ENCODE measurements at regions not wholly inside any gene's neighbourhood (a gene's known extent, or its start where the extent isn't known, plus 50 kb on each side); places are given as distances from the start of the nearest gene placed in this dataset.

DNA sequence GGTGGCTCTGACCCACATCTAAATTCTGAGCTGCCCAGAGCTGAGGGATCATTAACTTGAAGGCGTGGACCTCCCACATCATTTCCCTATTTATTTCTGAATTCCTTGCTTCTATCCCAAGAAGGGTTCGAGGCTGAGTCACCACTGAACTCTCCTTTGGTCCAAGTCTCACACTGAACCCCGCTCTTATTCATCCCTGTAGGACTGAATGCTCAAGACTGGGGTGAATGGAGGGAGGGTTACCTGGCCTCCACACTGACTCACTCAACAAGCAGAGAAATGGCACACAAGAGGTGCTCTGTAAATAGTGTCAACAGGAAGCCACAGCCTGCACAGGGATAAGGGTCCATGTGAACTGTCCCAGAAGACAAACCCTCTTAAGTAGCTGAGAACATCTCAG is 79.1 kb upstream of the FSTL4 start:
- no peak overlapping the region for H3K4me3 ChIP-seq (replicated peaks; ENCODE audit: insufficient read depth, low read length)
- no peak overlapping the region for H3K27ac ChIP-seq (replicated peaks)
- TF ChIP-seq, protein P1, sequence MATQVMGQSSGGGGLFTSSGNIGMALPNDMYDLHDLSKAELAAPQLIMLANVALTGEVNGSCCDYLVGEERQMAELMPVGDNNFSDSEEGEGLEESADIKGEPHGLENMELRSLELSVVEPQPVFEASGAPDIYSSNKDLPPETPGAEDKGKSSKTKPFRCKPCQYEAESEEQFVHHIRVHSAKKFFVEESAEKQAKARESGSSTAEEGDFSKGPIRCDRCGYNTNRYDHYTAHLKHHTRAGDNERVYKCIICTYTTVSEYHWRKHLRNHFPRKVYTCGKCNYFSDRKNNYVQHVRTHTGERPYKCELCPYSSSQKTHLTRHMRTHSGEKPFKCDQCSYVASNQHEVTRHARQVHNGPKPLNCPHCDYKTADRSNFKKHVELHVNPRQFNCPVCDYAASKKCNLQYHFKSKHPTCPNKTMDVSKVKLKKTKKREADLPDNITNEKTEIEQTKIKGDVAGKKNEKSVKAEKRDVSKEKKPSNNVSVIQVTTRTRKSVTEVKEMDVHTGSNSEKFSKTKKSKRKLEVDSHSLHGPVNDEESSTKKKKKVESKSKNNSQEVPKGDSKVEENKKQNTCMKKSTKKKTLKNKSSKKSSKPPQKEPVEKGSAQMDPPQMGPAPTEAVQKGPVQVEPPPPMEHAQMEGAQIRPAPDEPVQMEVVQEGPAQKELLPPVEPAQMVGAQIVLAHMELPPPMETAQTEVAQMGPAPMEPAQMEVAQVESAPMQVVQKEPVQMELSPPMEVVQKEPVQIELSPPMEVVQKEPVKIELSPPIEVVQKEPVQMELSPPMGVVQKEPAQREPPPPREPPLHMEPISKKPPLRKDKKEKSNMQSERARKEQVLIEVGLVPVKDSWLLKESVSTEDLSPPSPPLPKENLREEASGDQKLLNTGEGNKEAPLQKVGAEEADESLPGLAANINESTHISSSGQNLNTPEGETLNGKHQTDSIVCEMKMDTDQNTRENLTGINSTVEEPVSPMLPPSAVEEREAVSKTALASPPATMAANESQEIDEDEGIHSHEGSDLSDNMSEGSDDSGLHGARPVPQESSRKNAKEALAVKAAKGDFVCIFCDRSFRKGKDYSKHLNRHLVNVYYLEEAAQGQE (IDR thresholded peaks at IDR 0.05; ENCODE audit: insufficient replicate concordance, low read depth) = no peak
- TF ChIP-seq, protein P2, sequence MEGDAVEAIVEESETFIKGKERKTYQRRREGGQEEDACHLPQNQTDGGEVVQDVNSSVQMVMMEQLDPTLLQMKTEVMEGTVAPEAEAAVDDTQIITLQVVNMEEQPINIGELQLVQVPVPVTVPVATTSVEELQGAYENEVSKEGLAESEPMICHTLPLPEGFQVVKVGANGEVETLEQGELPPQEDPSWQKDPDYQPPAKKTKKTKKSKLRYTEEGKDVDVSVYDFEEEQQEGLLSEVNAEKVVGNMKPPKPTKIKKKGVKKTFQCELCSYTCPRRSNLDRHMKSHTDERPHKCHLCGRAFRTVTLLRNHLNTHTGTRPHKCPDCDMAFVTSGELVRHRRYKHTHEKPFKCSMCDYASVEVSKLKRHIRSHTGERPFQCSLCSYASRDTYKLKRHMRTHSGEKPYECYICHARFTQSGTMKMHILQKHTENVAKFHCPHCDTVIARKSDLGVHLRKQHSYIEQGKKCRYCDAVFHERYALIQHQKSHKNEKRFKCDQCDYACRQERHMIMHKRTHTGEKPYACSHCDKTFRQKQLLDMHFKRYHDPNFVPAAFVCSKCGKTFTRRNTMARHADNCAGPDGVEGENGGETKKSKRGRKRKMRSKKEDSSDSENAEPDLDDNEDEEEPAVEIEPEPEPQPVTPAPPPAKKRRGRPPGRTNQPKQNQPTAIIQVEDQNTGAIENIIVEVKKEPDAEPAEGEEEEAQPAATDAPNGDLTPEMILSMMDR (IDR thresholded peaks at IDR 0.05; ENCODE audit: insufficient read depth, low read length) = no peak
- no peak for TF ChIP-seq GABPA (IDR thresholded peaks at IDR 0.05; ENCODE audit: low read depth)
- TF ChIP-seq POLR2AphosphoS5 (IDR thresholded peaks at IDR 0.05; ENCODE audit: low read depth) = no peak
- no peak for TF ChIP-seq SPI1 (IDR thresholded peaks at IDR 0.05; ENCODE audit: borderline replicate concordance, low read depth)
- DNase-seq (ENCODE audit: low read depth in 1 of 2, low spot score in 1 of 2) = no peak
- no peaks in the 10 kb centered on the region for H3K27me3 ChIP-seq (ENCODE audit: insufficient read depth, poor library complexity, severe bottlenecking)

DNA sequence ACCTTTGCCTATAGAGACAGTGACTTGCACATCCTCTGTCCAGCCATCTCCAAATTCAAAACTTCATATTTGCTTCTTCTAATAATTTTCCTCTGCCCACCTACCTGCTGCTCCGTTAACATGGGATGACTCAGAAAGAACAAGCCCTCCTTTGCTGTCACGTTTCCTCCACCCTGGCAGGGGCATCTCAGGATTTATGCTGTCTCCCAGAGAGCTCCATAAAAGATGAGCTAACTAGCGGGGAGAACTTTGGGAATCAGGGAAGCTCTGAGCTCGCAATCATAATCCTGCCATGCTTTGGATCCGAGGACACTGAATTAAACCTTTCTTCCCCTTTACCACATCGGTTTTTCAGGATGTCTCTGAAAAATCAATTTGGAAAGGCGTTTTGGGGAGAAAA is 78.4 kb upstream of the FSTL4 start:
- H3K4me3 ChIP-seq (replicated peaks; ENCODE audit: insufficient read depth, low read length) = no peak overlapping the region
- H3K27me3 ChIP-seq (ENCODE audit: insufficient read depth, poor library complexity, severe bottlenecking) = no peaks in the 10 kb centered on the region
- no peak overlapping the region for H3K27ac ChIP-seq (replicated peaks)
- no peak for DNase-seq (ENCODE audit: low read depth in 1 of 2, low spot score in 1 of 2)
- TF ChIP-seq, protein P2 (IDR thresholded peaks at IDR 0.05; ENCODE audit: insufficient read depth, low read length) = no peak
- TF ChIP-seq, protein P1 (IDR thresholded peaks at IDR 0.05; ENCODE audit: insufficient replicate concordance, low read depth) = no peak
- TF ChIP-seq GABPA (IDR thresholded peaks at IDR 0.05; ENCODE audit: low read depth) = no peak
- no peak for TF ChIP-seq SPI1 (IDR thresholded peaks at IDR 0.05; ENCODE audit: borderline replicate concordance, low read depth)
- TF ChIP-seq POLR2AphosphoS5 (IDR thresholded peaks at IDR 0.05; ENCODE audit: low read depth) = no peak

DNA sequence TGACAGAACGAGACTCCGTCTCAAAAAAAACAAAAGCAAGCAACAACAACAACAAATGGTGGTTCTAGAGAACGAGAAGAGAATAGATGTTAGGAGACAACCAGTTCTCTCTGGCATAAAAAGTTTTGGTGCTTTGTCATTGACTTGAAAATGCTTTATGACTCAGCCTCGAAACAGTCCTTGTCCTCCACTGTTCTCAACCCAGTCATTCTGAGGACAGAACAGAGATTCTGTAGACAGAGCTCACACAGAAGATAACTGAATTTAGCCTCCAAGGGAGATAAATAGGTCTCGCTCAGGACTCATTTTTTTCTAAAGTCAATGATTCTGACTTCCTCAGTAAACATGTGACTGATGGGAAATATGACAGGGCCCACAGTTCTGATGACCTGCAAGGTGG is 76.0 kb upstream of the FSTL4 start:
- no peaks in the 10 kb centered on the region for H3K27me3 ChIP-seq (ENCODE audit: insufficient read depth, poor library complexity, severe bottlenecking)
- no peak overlapping the region for H3K27ac ChIP-seq (replicated peaks)
- no peak overlapping the region for H3K4me3 ChIP-seq (replicated peaks; ENCODE audit: insufficient read depth, low read length)
- DNase-seq (ENCODE audit: low read depth in 1 of 2, low spot score in 1 of 2) = no peak
- TF ChIP-seq, protein P2 (IDR thresholded peaks at IDR 0.05; ENCODE audit: insufficient read depth, low read length) = no peak
- TF ChIP-seq SPI1 (IDR thresholded peaks at IDR 0.05; ENCODE audit: borderline replicate concordance, low read depth) (no peak), POLR2AphosphoS5 (IDR thresholded peaks at IDR 0.05; ENCODE audit: low read depth) (no peak), GABPA (IDR thresholded peaks at IDR 0.05; ENCODE audit: low read depth) (no peak)
- TF ChIP-seq, protein P1 (IDR thresholded peaks at IDR 0.05; ENCODE audit: insufficient replicate concordance, low read depth) = no peak

Data from HL-60 (cell line).